ENCODE measurements at regions not wholly inside any gene's neighbourhood (a gene's known extent, or its start where the extent isn't known, plus 50 kb on each side); places are given as distances from the start of the nearest gene placed in this dataset.

DNA sequence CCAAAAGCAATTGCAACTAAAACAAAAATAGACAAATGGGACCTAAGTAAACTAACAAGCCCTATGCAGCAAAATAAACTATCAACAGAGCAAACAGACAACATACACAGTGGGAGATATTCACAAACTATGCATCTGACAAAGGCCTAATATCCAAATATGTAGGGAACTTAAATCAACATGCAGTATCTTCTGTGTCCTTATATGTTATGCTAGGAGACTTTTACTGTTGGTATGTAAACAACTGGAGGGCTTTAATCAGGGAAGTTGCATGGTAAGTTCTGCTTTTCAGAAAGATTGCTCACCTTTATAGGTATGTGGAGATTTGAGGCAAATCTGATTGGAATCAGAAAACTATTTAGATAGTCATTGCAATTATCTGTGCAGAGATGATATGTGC is 461.2 kb upstream of the RIOK2 start:
- TF ChIP-seq, protein P1, sequence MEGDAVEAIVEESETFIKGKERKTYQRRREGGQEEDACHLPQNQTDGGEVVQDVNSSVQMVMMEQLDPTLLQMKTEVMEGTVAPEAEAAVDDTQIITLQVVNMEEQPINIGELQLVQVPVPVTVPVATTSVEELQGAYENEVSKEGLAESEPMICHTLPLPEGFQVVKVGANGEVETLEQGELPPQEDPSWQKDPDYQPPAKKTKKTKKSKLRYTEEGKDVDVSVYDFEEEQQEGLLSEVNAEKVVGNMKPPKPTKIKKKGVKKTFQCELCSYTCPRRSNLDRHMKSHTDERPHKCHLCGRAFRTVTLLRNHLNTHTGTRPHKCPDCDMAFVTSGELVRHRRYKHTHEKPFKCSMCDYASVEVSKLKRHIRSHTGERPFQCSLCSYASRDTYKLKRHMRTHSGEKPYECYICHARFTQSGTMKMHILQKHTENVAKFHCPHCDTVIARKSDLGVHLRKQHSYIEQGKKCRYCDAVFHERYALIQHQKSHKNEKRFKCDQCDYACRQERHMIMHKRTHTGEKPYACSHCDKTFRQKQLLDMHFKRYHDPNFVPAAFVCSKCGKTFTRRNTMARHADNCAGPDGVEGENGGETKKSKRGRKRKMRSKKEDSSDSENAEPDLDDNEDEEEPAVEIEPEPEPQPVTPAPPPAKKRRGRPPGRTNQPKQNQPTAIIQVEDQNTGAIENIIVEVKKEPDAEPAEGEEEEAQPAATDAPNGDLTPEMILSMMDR (IDR thresholded peaks at IDR 0.05): no peak
- TF ChIP-seq POLR2A (IDR thresholded peaks at IDR 0.05): no peak

Measured in uterus (tissue), 2 donors.